H9 (cell line): ENCODE measurements at regions not wholly inside any gene's neighbourhood (a gene's known extent, or its start where the extent isn't known, plus 50 kb on each side); places are given as distances from the start of the nearest gene placed in this dataset.

Experiments used
- DNase-seq: peaks from one replicate; pipeline ENCODE4 v3.0.0-alpha.2; 2017
- H2AFZ ChIP-seq: one replicate; pipeline ENCODE4 v1.6.1; 2013; ENCODE audit warnings: mild to moderate bottlenecking, low read length, control low read depth, moderate library complexity
- H2AK5ac ChIP-seq: 2 replicates; pipeline ENCODE4 v1.6.1; 2013; ENCODE audit warnings: low read length, control low read depth, mixed read lengths; ENCODE audit not compliant: insufficient read length
- H2BK120ac ChIP-seq: one replicate; pipeline ENCODE4 v1.6.1; 2013; ENCODE audit warnings: low read depth, mild to moderate bottlenecking, low read length, control low read depth, inconsistent platforms; ENCODE audit not compliant: poor library complexity, severe bottlenecking
- H2BK12ac ChIP-seq: 2 replicates; pipeline ENCODE4 v1.6.1; 2013; ENCODE audit warnings: low read length, control low read depth, mixed read lengths, low read depth; ENCODE audit not compliant: insufficient read length
- H2BK15ac ChIP-seq: 2 replicates; pipeline ENCODE4 v1.6.1; 2013; ENCODE audit warnings: low read depth, low read length, control low read depth
- H2BK20ac ChIP-seq: one replicate; pipeline ENCODE4 v1.6.1; 2013; ENCODE audit warnings: low read depth, mild to moderate bottlenecking, low read length, control low read depth, inconsistent platforms; ENCODE audit not compliant: poor library complexity, severe bottlenecking
- H2BK5ac ChIP-seq: 2 replicates; pipeline ENCODE4 v1.6.1; 2013; ENCODE audit warnings: low read length, control low read depth, mixed read lengths; ENCODE audit not compliant: insufficient read length
- H3K14ac ChIP-seq: 2 replicates; pipeline ENCODE4 v1.6.1; 2013; ENCODE audit warnings: low read length, control low read depth; ENCODE audit not compliant: insufficient read depth
- H3K18ac ChIP-seq: 2 replicates; pipeline ENCODE4 v1.6.1; 2013; ENCODE audit warnings: low read depth, mild to moderate bottlenecking, mixed read lengths, low read length, control low read depth; ENCODE audit not compliant: insufficient read length
- H3K23ac ChIP-seq: 2 replicates; pipeline ENCODE4 v1.6.1; 2013; ENCODE audit warnings: low read length, control low read depth, mixed read lengths, low read depth; ENCODE audit not compliant: insufficient read length
- H3K23me2 ChIP-seq: 2 replicates; pipeline ENCODE4 v1.6.1; 2013; ENCODE audit warnings: low read depth, mild to moderate bottlenecking, mixed read lengths, low read length, control low read depth; ENCODE audit not compliant: insufficient read length, poor library complexity, severe bottlenecking
- H3K27ac ChIP-seq: 2 replicates; pipeline ENCODE4 v1.5.1; 2013; ENCODE audit warnings: low read length, control low read depth, mixed read lengths, low read depth; ENCODE audit not compliant: insufficient read length
- H3K27me3 ChIP-seq: 2 replicates; pipeline ENCODE4 v1.6.1; 2013; ENCODE audit warnings: low read length, control low read depth, inconsistent platforms; ENCODE audit not compliant: insufficient read depth
- H3K4ac ChIP-seq: 2 replicates; pipeline ENCODE4 v1.6.1; 2013; ENCODE audit warnings: low read depth, mild to moderate bottlenecking, control low read depth, inconsistent platforms, low read length, moderate library complexity
- H3K4me1 ChIP-seq: 2 replicates; pipeline ENCODE4 v1.6.1; 2013; ENCODE audit warnings: low read length, control low read depth, inconsistent platforms; ENCODE audit not compliant: insufficient read depth
- H3K4me2 ChIP-seq: 2 replicates; pipeline ENCODE4 v1.6.1; 2013; ENCODE audit warnings: low read length, control low read depth, mixed read lengths; ENCODE audit not compliant: insufficient read length, insufficient read depth
- H3K56ac ChIP-seq: 2 replicates; pipeline ENCODE4 v1.6.1; 2013; ENCODE audit warnings: low read depth, mild to moderate bottlenecking, mixed read lengths, low read length, control low read depth; ENCODE audit not compliant: insufficient read length
- H3K79me1 ChIP-seq: 2 replicates; pipeline ENCODE4 v1.6.1; 2013; ENCODE audit warnings: low read depth, mild to moderate bottlenecking, moderate library complexity, low read length, control low read depth, inconsistent platforms; ENCODE audit not compliant: insufficient read depth, poor library complexity, severe bottlenecking
- H3K79me2 ChIP-seq: 2 replicates; pipeline ENCODE4 v1.6.1; 2013; ENCODE audit warnings: low read length, control low read depth, inconsistent platforms; ENCODE audit not compliant: insufficient read depth
- H3K9ac ChIP-seq: 2 replicates; pipeline ENCODE4 v1.6.1; 2013; ENCODE audit warnings: low read length, control low read depth, mixed read lengths; ENCODE audit not compliant: insufficient read length; ENCODE audit errors: extremely low read depth
- H3K9me3 ChIP-seq: one replicate; pipeline ENCODE4 v1.6.1; 2013; ENCODE audit warnings: low read depth, low read length, inconsistent platforms; ENCODE audit not compliant: control insufficient read depth
- H3T11ph ChIP-seq: one replicate; pipeline ENCODE4 v1.6.1; 2013; ENCODE audit warnings: mild to moderate bottlenecking, low read length, control low read depth, inconsistent platforms
- H4K20me1 ChIP-seq: one replicate; pipeline ENCODE4 v1.6.1; 2013; ENCODE audit not compliant: control insufficient read depth, insufficient read length, insufficient read depth
- H4K5ac ChIP-seq: 2 replicates; pipeline ENCODE4 v1.6.1; 2013; ENCODE audit warnings: low read depth, mild to moderate bottlenecking, mixed read lengths, low read length, control low read depth; ENCODE audit not compliant: insufficient read length
- H4K8ac ChIP-seq: replicated peaks from 2 replicates; pipeline ENCODE4 v1.6.1; 2013; ENCODE audit warnings: low read length, control low read depth, mixed read lengths, low read depth; ENCODE audit not compliant: insufficient read length
- H4K91ac ChIP-seq: 2 replicates; pipeline ENCODE4 v1.6.1; 2013; ENCODE audit warnings: low read depth, mild to moderate bottlenecking, moderate library complexity, mixed read lengths, low read length, control low read depth; ENCODE audit not compliant: insufficient read length
- H3K27ac Mint-ChIP-seq, 3 experiments: 2 replicates in 2 of 3; 3 replicates in 1 of 3; pipeline ENCODE4 v1.8.0; 2020 to 2021; ENCODE audit warnings: mixed read lengths in 3 of 3, mild to moderate bottlenecking in 1 of 3, moderate library complexity in 1 of 3
- H3K27me3 Mint-ChIP-seq: 2 replicates; pipeline ENCODE4 v1.8.0; 2021; ENCODE audit warnings: low read depth, mild to moderate bottlenecking, moderate library complexity, mixed read lengths
- H3K36me3 Mint-ChIP-seq, 3 experiments: 2 replicates in 2 of 3; 3 replicates in 1 of 3; pipeline ENCODE4 v1.8.0; 2020 to 2021; ENCODE audit warnings: low read depth in 3 of 3, mixed read lengths in 3 of 3; ENCODE audit not compliant: insufficient read depth in 1 of 3
- H3K4me1 Mint-ChIP-seq, 2 experiments: 2 replicates each; pipeline ENCODE4 v1.8.0; 2020; ENCODE audit warnings: mixed read lengths in 2 of 2
- H3K4me3 Mint-ChIP-seq, 2 experiments: 2 replicates in 1 of 2; 3 replicates in 1 of 2; pipeline ENCODE4 v1.8.0; 2020 to 2021; ENCODE audit warnings: mild to moderate bottlenecking in 2 of 2, mixed read lengths in 2 of 2, moderate library complexity in 1 of 2
- H3K9me3 Mint-ChIP-seq, 2 experiments: 2 replicates in 1 of 2; 3 replicates in 1 of 2; pipeline ENCODE4 v1.8.0; 2020; ENCODE audit warnings: mild to moderate bottlenecking in 2 of 2, mixed read lengths in 2 of 2, moderate library complexity in 1 of 2
- CTCF ChIP-seq: fragments of 200-600 bp; sonication (generic); conservative IDR thresholded peaks from 3 replicates; pipeline ENCODE4 v1.8.0; 2021; ENCODE audit warnings: antibody characterized with exemption, mild to moderate bottlenecking
- WGBS: extraction: QIAGEN DNeasy Blood & Tissue Kit; methylation state at CpG from one replicate; pipeline ENCODE4 v1.1.7; 2013; ENCODE audit warnings: missing lambda C conversion rate, low lambda C conversion rate, mixed read lengths; ENCODE audit not compliant: insufficient read length; ENCODE audit errors: extremely low coverage; 5-methylcytosine and 5-hydroxymethylcytosine counted together

- no peak for TF ChIP-seq CTCF
- Histone ChIP-seq H4K91ac (no peak overlapping the region), H3T11ph (no peak overlapping the region), H4K8ac (no peak overlapping the region), H3K27ac (no peak overlapping the region), H2BK12ac (no peak overlapping the region), H3K4me2 (no peak overlapping the region), H2AFZ (no peak overlapping the region), H2BK15ac (no peak overlapping the region), H4K5ac (no peak overlapping the region), H3K56ac (no peak overlapping the region), H3K23me2 (no peaks in the 10 kb centered on the region), H3K4me1 (no peaks in the 10 kb centered on the region), H2BK120ac (no peak overlapping the region), H3K79me1 (no peaks in the 10 kb centered on the region), H3K23ac (no peak overlapping the region), H4K20me1 (no peaks in the 10 kb centered on the region), H2AK5ac (no peak overlapping the region), H2BK5ac (no peak overlapping the region), H3K4ac (no peak overlapping the region), H3K9ac (no peak overlapping the region), H3K18ac (no peak overlapping the region), H2BK20ac (no peak overlapping the region), H3K79me2 (no peaks in the 10 kb centered on the region), H3K9me3 (no peaks in the 10 kb centered on the region), H3K27me3 (no peaks in the 10 kb centered on the region), H3K14ac (no peak overlapping the region)
- no peaks in the 10 kb centered on the region for H3K4me1 Mint-ChIP-seq
- H3K36me3 Mint-ChIP-seq = no peaks in the 10 kb centered on the region
- H3K9me3 Mint-ChIP-seq = no peaks in the 10 kb centered on the region
- no CpG with 5 or more reads among the region's 5 CpGs for WGBS
- no peak overlapping the region for H3K4me3 Mint-ChIP-seq
- no peaks in the 10 kb centered on the region; the same call in 1 of the 2 replicates for H3K27me3 Mint-ChIP-seq
- no peak for DNase-seq
- H3K27ac Mint-ChIP-seq = no peak overlapping the region
Measured at GRCh38 chr11:86184728-86185380, 59.7 kb upstream of the EED start.
